GM10266 (cell line): ENCODE measurements at regions not wholly inside any gene's neighbourhood (a gene's known extent, or its start where the extent isn't known, plus 50 kb on each side); places are given as distances from the start of the nearest gene placed in this dataset.

ENCODE experiments used
- DNase-seq: peaks from one replicate; pipeline ENCODE4 v3.0.0; 2012; ENCODE audit errors: extremely low spot score
- TF ChIP-seq, protein P1 (sequence below): IDR thresholded peaks from 2 replicates; pipeline ENCODE4 v1.5.1; 2012; ENCODE audit warnings: mild to moderate bottlenecking, low read depth; ENCODE audit not compliant: control insufficient read depth, insufficient read depth; ENCODE audit errors: missing control alignments

DNA sequence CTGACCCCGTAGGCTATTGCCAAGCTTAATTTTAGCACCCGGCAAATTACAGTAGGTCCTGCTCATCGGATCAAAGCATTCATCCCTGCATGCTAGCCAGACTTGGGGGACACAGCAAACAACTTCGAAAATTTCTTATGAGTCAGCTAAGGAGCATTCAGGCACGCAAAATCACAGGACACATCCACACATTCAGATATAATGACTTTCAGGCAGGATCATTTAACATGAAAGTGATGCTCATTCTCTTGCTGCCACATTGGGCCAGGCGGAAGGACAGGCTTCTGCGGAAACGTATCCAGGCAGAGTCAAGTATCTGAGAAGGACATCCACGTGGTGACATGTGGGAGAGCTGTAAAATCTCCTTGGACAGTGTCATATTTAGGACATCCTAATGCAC is 474.0 kb upstream of the NRP1 start:
- TF ChIP-seq, protein P1, sequence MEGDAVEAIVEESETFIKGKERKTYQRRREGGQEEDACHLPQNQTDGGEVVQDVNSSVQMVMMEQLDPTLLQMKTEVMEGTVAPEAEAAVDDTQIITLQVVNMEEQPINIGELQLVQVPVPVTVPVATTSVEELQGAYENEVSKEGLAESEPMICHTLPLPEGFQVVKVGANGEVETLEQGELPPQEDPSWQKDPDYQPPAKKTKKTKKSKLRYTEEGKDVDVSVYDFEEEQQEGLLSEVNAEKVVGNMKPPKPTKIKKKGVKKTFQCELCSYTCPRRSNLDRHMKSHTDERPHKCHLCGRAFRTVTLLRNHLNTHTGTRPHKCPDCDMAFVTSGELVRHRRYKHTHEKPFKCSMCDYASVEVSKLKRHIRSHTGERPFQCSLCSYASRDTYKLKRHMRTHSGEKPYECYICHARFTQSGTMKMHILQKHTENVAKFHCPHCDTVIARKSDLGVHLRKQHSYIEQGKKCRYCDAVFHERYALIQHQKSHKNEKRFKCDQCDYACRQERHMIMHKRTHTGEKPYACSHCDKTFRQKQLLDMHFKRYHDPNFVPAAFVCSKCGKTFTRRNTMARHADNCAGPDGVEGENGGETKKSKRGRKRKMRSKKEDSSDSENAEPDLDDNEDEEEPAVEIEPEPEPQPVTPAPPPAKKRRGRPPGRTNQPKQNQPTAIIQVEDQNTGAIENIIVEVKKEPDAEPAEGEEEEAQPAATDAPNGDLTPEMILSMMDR, result no peak
- DNase-seq, result no peak

DNA sequence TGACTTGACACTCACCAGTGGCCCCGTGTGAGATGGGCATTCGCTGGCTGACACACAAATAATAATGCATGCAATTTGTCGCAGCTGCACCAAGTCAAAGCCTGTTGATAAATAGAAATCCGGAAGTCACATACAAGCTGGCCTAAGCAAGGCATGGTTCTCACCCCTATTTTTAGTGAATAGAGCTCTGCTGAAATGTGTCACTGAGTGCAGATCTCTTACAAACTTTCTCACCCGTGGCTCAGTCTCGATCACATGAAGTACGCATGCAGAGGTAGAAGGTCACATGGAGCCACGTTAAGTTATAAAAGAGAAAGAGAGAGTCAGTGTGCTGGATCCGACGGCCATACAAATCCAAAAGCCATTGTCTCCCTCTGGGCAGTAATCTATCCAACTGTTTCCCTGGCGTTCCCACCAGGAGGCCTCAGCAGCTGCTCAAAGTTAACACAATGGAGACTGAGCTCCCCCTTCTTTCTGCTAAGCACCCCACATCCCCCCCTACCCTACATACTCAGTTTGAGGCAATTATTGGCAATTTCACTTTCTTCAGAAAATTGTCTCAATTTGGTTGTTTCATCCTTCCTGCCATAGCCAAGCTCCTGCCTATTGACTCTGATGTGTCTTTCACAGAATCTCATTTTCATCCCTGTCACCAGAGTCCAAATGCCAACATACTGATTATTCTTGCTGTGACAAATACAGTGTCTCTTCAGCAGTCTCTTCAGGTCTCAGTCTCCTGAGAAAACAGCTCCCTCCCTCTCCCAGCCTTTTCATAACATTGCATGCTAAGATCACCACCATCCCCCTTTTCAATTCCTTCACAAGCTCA is 473.3 kb upstream of the NRP1 start:
- no peak for DNase-seq
- TF ChIP-seq, protein P1, result no peak

DNA sequence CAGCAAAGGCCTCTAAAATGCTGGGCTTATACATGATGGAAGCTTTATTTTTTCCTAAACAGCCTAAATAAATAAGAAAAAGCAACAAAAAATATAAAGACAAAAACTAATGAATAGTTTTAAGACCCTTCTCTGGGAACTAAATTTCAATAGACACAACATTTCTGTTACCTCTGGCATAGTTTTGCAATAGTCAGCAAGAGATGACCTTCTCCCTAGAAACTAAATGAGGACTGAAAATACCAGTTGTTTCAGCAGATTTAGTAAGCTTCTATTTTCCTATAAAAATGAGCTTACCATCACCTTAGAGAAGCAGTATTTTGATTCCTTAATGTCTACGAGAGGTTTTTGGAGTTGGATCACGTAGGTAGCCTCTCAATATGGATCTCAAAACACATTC is 471.4 kb upstream of the NRP1 start:
- TF ChIP-seq, protein P1, result no peak
- no peak for DNase-seq

DNA sequence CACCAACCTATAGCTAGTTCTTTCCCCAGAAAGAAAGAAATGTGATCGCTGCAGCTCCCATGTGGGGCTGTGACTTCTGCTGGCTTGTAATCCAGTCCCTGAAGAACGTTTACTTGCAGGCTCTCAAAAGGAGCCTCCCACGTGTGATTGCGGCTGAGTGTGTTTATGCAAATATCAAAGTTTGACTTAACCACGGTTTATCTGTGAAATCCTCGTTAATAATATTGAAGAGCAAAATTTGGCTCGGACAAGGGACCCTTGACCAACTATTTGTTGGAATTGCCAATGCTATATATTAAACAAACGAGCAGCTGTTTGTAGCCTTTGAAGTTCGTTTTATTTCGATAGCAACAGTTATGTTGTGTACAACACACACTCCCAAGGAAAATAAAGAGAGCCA is 470.1 kb upstream of the NRP1 start:
- no peak for DNase-seq
- TF ChIP-seq, protein P1, result no peak

DNA sequence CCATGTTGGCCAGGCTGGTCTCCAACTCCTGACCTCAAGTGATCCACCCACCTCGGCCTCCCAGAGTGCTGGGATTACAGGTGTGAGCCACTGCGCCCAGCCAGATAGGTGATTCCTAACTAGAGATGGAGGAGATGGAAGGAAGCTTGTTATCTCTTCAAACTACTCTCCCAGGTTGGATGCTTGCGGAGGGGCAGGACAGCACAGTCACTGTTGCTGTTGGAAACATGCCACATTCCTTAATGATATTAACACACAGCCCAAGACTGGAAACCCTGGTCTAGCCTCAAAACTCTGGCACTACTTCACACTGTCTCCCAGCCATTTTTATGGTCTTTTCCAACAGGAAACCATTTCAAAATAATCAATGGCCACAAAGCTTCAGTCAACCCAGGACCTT is 468.8 kb upstream of the NRP1 start:
- DNase-seq, result no peak
- TF ChIP-seq, protein P1, result no peak

DNA sequence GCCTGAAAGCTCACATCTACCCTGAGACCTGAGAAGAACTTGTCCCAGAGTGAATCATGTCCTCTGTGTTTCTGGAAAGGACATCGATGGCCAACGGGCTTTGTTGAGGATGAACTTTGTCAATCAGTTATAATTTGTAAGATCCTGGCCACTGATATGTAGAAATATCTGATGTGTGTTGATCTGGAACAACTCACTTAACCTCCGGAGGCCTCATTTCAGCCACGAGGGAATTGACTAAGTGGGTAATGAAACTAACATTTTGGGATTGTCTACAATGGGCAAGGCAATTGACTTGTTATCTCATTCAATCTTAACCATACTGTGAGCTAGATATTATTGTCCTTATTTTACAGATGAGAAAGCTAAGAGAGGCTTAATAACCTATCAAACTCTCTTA is 468.1 kb upstream of the NRP1 start:
- no peak for DNase-seq
- TF ChIP-seq, protein P1, result no peak

DNA sequence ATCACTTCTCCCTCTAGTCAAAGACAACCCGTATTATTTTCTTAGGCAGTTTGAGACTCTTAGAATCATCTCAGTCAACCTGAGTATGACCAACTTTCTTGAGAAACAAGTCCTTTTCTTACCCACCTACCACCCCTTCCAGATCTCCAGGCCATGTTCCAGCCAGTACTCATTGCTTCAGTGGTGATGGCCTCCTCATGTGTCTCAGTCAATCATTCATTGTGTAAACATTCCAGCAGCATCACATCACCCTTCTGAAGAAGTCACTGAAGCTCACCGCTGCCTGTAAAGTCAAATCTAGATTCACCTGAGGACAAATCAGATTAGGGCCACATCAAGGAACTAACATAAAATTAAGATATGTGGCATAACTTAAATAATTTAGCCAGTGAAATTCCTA is 467.2 kb upstream of the NRP1 start:
- TF ChIP-seq, protein P1, result no peak
- no peak for DNase-seq
